LNCAP (cell line): ENCODE measurements at regions not wholly inside any gene's neighbourhood (a gene's known extent, or its start where the extent isn't known, plus 50 kb on each side); places are given as distances from the start of the nearest gene placed in this dataset.

Experiments
- TF ChIP-seq, protein P1 (sequence below): fragments of 450-650 bp; IDR thresholded peaks from 2 replicates; pipeline ENCODE4 v1.5.1; 2017; ENCODE audit warnings: mild to moderate bottlenecking

DNA sequence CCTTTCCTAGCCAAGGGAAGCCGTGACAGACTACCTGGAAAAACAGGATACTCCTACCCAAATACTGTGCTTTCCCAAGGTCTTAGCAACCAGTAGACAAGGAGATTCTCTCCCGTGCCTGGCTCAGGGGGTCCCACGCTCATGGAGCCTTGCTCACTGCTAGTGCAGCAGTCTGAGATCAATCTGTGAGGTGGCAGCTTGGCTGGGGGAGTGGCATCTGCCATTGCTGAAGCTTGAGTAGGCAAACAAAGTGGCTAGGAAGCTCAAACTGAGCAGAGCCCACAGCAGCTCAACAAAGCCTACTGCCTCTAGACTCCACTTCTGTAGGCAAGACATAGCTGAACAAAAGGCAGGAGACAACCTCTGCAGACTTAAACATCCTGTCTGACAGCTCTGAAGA is 177.1 kb downstream of the PARM1 start:
- TF ChIP-seq, protein P1, sequence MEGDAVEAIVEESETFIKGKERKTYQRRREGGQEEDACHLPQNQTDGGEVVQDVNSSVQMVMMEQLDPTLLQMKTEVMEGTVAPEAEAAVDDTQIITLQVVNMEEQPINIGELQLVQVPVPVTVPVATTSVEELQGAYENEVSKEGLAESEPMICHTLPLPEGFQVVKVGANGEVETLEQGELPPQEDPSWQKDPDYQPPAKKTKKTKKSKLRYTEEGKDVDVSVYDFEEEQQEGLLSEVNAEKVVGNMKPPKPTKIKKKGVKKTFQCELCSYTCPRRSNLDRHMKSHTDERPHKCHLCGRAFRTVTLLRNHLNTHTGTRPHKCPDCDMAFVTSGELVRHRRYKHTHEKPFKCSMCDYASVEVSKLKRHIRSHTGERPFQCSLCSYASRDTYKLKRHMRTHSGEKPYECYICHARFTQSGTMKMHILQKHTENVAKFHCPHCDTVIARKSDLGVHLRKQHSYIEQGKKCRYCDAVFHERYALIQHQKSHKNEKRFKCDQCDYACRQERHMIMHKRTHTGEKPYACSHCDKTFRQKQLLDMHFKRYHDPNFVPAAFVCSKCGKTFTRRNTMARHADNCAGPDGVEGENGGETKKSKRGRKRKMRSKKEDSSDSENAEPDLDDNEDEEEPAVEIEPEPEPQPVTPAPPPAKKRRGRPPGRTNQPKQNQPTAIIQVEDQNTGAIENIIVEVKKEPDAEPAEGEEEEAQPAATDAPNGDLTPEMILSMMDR: no peak

- TF ChIP-seq, protein P1: no peak
Measured at GRCh38 chr4:75107755-75108612, 175.1 kb downstream of the PARM1 start.

DNA sequence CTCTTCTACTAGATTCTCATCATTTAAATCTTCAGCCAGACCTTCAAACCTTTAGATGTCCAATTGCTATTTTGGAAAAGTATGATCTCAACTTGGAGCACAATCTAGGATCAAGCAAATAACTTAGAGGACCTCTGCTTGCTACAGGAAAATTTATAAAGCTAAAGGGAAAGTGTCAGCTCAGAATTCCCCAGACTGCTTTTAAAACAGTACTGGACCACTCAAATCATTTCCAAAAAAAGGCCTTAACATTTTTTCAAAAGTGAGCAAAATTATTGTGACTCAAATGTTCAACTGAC is 169.8 kb downstream of the PARM1 start:
- TF ChIP-seq, protein P1: no peak

GRCh38 chr4:75101906-75102786 is 169.2 kb downstream of the PARM1 start:
- TF ChIP-seq, protein P1: no peak
